ENCODE measurements at regions not wholly inside any gene's neighbourhood (a gene's known extent, or its start where the extent isn't known, plus 50 kb on each side); places are given as distances from the start of the nearest gene placed in this dataset.

- Histone ChIP-seq H3K27ac (ENCODE audit: insufficient read depth, low read length) (no peak overlapping the region), H3K79me2 (ENCODE audit: control insufficient read depth, insufficient read depth, low read length) (no peaks in the 10 kb centered on the region), H3K9ac (ENCODE audit: insufficient read depth, low read length) (no peak overlapping the region), H4K20me1 (ENCODE audit: control insufficient read depth, extremely low read depth, insufficient read depth, low read length) (no peaks in the 10 kb centered on the region), H3K9me3 (ENCODE audit: control insufficient read depth, insufficient read depth, low read depth, low read length) (no peaks in the 10 kb centered on the region), H3K4me1 (ENCODE audit: control insufficient read depth, extremely low read depth, insufficient read depth, low read length) (no peaks in the 10 kb centered on the region), H3K4me3 (replicated peaks in 1 of 4; ENCODE audit: control extremely low read depth in 1 of 4, insufficient read depth in 1 of 4, low read depth in 3 of 4, low read length in 4 of 4) (no peak overlapping the region), H2AFZ (ENCODE audit: low read length) (no peak overlapping the region), H3K36me3 (ENCODE audit: control insufficient read depth, insufficient read depth, low read length) (no peaks in the 10 kb centered on the region), H3K4me2 (ENCODE audit: extremely low read depth, insufficient read depth, low read length) (no peak overlapping the region), H3K27me3 (ENCODE audit: control insufficient read depth, insufficient read depth, low read length) (no peaks in the 10 kb centered on the region)
- TF ChIP-seq EZH2 (IDR thresholded peaks at IDR 0.05; ENCODE audit: low read length, missing control alignments) = no peak
- TF ChIP-seq CTCF (conservative IDR thresholded peaks at IDR 0.05 in 1 of 2, IDR thresholded peaks at IDR 0.05 in 1 of 2; ENCODE audit: low read depth in 1 of 2, low read length in 2 of 2) = no peak
- no peak for DNase-seq (ENCODE audit: low read depth in 2 of 2)
These were observed 598.2 kb upstream of the NDST4 start for GRCh38 chr4:115711575-115711974.

GRCh38 chr4:115688961-115689360 is 575.5 kb upstream of the NDST4 start:
- Histone ChIP-seq H3K9me3 (ENCODE audit: control insufficient read depth, insufficient read depth, low read depth, low read length) (no peaks in the 10 kb centered on the region), H3K36me3 (ENCODE audit: control insufficient read depth, insufficient read depth, low read length) (no peaks in the 10 kb centered on the region), H3K9ac (ENCODE audit: insufficient read depth, low read length) (no peak overlapping the region), H3K4me1 (ENCODE audit: control insufficient read depth, extremely low read depth, insufficient read depth, low read length) (no peaks in the 10 kb centered on the region), H3K4me3 (replicated peaks in 1 of 4; ENCODE audit: control extremely low read depth in 1 of 4, insufficient read depth in 1 of 4, low read depth in 3 of 4, low read length in 4 of 4) (no peak overlapping the region), H3K27me3 (ENCODE audit: control insufficient read depth, insufficient read depth, low read length) (no peaks in the 10 kb centered on the region), H3K27ac (ENCODE audit: insufficient read depth, low read length) (no peak overlapping the region), H4K20me1 (ENCODE audit: control insufficient read depth, extremely low read depth, insufficient read depth, low read length) (no peaks in the 10 kb centered on the region), H3K79me2 (ENCODE audit: control insufficient read depth, insufficient read depth, low read length) (no peaks in the 10 kb centered on the region), H3K4me2 (ENCODE audit: extremely low read depth, insufficient read depth, low read length) (no peak overlapping the region), H2AFZ (ENCODE audit: low read length) (no peak overlapping the region)
- DNase-seq (ENCODE audit: low read depth in 2 of 2) = no peak
- no peak for TF ChIP-seq CTCF (conservative IDR thresholded peaks at IDR 0.05 in 1 of 2, IDR thresholded peaks at IDR 0.05 in 1 of 2; ENCODE audit: low read depth in 1 of 2, low read length in 2 of 2)
- TF ChIP-seq EZH2 (IDR thresholded peaks at IDR 0.05; ENCODE audit: low read length, missing control alignments) = no peak

- Histone ChIP-seq H3K79me2 (ENCODE audit: control insufficient read depth, insufficient read depth, low read length) (no peaks in the 10 kb centered on the region), H3K4me3 (replicated peaks in 1 of 4; ENCODE audit: control extremely low read depth in 1 of 4, insufficient read depth in 1 of 4, low read depth in 3 of 4, low read length in 4 of 4) (no peak overlapping the region), H3K9me3 (ENCODE audit: control insufficient read depth, insufficient read depth, low read depth, low read length) (no peaks in the 10 kb centered on the region), H3K27ac (ENCODE audit: insufficient read depth, low read length) (no peak overlapping the region), H3K36me3 (ENCODE audit: control insufficient read depth, insufficient read depth, low read length) (no peaks in the 10 kb centered on the region), H3K9ac (ENCODE audit: insufficient read depth, low read length) (no peak overlapping the region), H4K20me1 (ENCODE audit: control insufficient read depth, extremely low read depth, insufficient read depth, low read length) (no peaks in the 10 kb centered on the region), H3K27me3 (ENCODE audit: control insufficient read depth, insufficient read depth, low read length) (no peaks in the 10 kb centered on the region), H3K4me1 (ENCODE audit: control insufficient read depth, extremely low read depth, insufficient read depth, low read length) (no peaks in the 10 kb centered on the region), H2AFZ (ENCODE audit: low read length) (no peak overlapping the region), H3K4me2 (ENCODE audit: extremely low read depth, insufficient read depth, low read length) (no peak overlapping the region)
- DNase-seq (ENCODE audit: low read depth in 2 of 2) = no peak
- no peak for TF ChIP-seq CTCF (conservative IDR thresholded peaks at IDR 0.05 in 1 of 2, IDR thresholded peaks at IDR 0.05 in 1 of 2; ENCODE audit: low read depth in 1 of 2, low read length in 2 of 2)
- no peak for TF ChIP-seq EZH2 (IDR thresholded peaks at IDR 0.05; ENCODE audit: low read length, missing control alignments)
These were observed 573.8 kb upstream of the NDST4 start for GRCh38 chr4:115687052-115687755.
